ENCODE measurements at regions not wholly inside any gene's neighbourhood (a gene's known extent, or its start where the extent isn't known, plus 50 kb on each side); places are given as distances from the start of the nearest gene placed in this dataset.

GRCh38 chr5:120088412-120088811, 375.7 kb upstream of the PRR16 start:
- no peak for DNase-seq
- intact Hi-C loops (cut with DNase I): no loop called here
- Histone ChIP-seq H3K9me3 (no peaks in the 10 kb centered on the region), H3K4me3 (replicated peaks in 1 of 3) (no peak overlapping the region), H3K36me3 (no peaks in the 10 kb centered on the region), H3K4me1 (no peaks in the 10 kb centered on the region), H3K27ac (no peak overlapping the region), H3K27me3 (no peaks in the 10 kb centered on the region)
- no peak for TF ChIP-seq POLR2A (IDR thresholded peaks at IDR 0.05)
- TF ChIP-seq, protein P1, sequence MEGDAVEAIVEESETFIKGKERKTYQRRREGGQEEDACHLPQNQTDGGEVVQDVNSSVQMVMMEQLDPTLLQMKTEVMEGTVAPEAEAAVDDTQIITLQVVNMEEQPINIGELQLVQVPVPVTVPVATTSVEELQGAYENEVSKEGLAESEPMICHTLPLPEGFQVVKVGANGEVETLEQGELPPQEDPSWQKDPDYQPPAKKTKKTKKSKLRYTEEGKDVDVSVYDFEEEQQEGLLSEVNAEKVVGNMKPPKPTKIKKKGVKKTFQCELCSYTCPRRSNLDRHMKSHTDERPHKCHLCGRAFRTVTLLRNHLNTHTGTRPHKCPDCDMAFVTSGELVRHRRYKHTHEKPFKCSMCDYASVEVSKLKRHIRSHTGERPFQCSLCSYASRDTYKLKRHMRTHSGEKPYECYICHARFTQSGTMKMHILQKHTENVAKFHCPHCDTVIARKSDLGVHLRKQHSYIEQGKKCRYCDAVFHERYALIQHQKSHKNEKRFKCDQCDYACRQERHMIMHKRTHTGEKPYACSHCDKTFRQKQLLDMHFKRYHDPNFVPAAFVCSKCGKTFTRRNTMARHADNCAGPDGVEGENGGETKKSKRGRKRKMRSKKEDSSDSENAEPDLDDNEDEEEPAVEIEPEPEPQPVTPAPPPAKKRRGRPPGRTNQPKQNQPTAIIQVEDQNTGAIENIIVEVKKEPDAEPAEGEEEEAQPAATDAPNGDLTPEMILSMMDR (IDR thresholded peaks at IDR 0.05): no peak
- WGBS, 2 donors: 76 to 79% methylated on average over 2 of the region's 2 CpGs

GRCh38 chr5:120088836-120089235, 375.3 kb upstream of the PRR16 start:
- H3K27ac ChIP-seq: no peak overlapping the region
- H3K4me1 ChIP-seq: no peaks in the 10 kb centered on the region
- H3K36me3 ChIP-seq: no peaks in the 10 kb centered on the region
- 57 to 70% methylated on average over 1 of the region's 1 CpG for WGBS, 2 donors
- intact Hi-C loops (cut with DNase I): no loop called here
- H3K9me3 ChIP-seq: no peaks in the 10 kb centered on the region
- no peak for TF ChIP-seq POLR2A (IDR thresholded peaks at IDR 0.05)
- TF ChIP-seq, protein P1 (IDR thresholded peaks at IDR 0.05): no peak
- DNase-seq: no peak
- H3K4me3 ChIP-seq (replicated peaks in 1 of 3): no peak overlapping the region
- no peaks in the 10 kb centered on the region for H3K27me3 ChIP-seq

DNA sequence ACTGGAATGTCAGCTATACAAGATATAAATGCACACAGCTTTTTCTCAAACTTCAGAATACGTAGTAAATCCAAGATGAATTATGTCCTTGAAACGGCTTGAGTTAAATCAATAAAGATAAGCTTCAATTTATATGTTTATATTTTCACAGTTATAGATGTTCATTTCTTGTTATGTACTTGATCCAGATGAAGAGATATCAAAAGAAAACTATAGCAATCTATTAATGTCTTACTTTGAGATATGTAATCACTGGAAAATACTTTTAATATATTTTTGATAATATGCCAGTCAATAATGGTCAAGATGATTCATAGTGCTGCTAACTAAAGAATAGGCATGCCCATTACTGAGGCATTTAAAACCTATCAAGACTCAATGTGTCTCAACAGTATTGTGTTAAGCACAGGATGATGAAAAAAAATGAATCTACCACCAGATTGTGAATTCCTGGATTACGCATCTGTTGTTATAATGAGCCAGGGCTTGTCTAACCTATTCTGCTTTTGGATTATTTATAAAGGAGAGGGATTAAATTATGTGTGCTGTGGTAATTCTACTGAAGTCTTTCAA, 372.6 kb upstream of the PRR16 start:
- WGBS, 2 donors: 83 to 84% methylated on average over 3 of the region's 3 CpGs
- DNase-seq: no peak
- H3K27me3 ChIP-seq: no peaks in the 10 kb centered on the region
- no peak overlapping the region for H3K4me3 ChIP-seq (replicated peaks in 1 of 3)
- no peaks in the 10 kb centered on the region for H3K9me3 ChIP-seq
- no peaks in the 10 kb centered on the region for H3K36me3 ChIP-seq
- intact Hi-C loops (cut with DNase I): no loop called here
- no peak for TF ChIP-seq POLR2A (IDR thresholded peaks at IDR 0.05)
- TF ChIP-seq, protein P1 (IDR thresholded peaks at IDR 0.05): no peak
- no peaks in the 10 kb centered on the region for H3K4me1 ChIP-seq
- no peak overlapping the region for H3K27ac ChIP-seq

DNA sequence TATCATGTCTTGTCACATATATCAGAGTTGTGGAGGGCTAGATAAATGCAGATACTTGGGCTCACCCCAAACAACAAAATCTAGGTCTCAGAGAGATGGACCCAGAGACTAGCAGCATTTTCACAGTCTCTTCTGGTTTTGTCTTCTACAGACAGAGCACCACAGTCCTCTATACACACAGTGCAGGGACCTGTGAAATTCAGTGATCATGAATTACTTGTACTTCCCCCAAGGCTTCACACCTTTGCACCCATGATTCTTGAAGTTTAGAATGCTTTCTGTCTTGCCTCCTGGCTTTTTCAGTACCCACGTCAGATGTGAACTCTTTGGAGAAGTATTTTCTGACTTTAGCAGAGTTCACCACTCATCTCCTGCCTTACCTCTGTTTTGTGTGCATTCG, 371.5 kb upstream of the PRR16 start:
- H3K27me3 ChIP-seq: no peaks in the 10 kb centered on the region
- 81 to 84% methylated on average over 2 of the region's 2 CpGs for WGBS, 2 donors
- intact Hi-C loops (cut with DNase I): no loop called here
- DNase-seq: no peak
- H3K27ac ChIP-seq: no peak overlapping the region
- H3K4me3 ChIP-seq (replicated peaks in 1 of 3): no peak overlapping the region
- TF ChIP-seq, protein P1 (IDR thresholded peaks at IDR 0.05): no peak
- no peak for TF ChIP-seq POLR2A (IDR thresholded peaks at IDR 0.05)
- no peaks in the 10 kb centered on the region for H3K4me1 ChIP-seq
- H3K36me3 ChIP-seq: no peaks in the 10 kb centered on the region
- H3K9me3 ChIP-seq: no peaks in the 10 kb centered on the region

- H3K4me1 ChIP-seq: no peaks in the 10 kb centered on the region
- H3K36me3 ChIP-seq: no peaks in the 10 kb centered on the region
- intact Hi-C loops (cut with DNase I): no loop called here
- H3K27me3 ChIP-seq: no peaks in the 10 kb centered on the region
- DNase-seq: no peak
- H3K4me3 ChIP-seq (replicated peaks in 1 of 3): no peak overlapping the region
- no peak for TF ChIP-seq POLR2A (IDR thresholded peaks at IDR 0.05)
- TF ChIP-seq, protein P1 (IDR thresholded peaks at IDR 0.05): no peak
- no peak overlapping the region for H3K27ac ChIP-seq
- H3K9me3 ChIP-seq: no peaks in the 10 kb centered on the region
- 91 to 92% methylated on average over 7 of the region's 7 CpGs for WGBS, 2 donors
Measured at GRCh38 chr5:120093178-120093577, 370.9 kb upstream of the PRR16 start.
